ENCODE measurements at regions not wholly inside any gene's neighbourhood (a gene's known extent, or its start where the extent isn't known, plus 50 kb on each side); places are given as distances from the start of the nearest gene placed in this dataset.
"Not testable (repeated sequence)": the region's sequence is repeated elsewhere in the genome, so short reads cannot be mapped to it uniquely, and the experiment has no call there.

DNA sequence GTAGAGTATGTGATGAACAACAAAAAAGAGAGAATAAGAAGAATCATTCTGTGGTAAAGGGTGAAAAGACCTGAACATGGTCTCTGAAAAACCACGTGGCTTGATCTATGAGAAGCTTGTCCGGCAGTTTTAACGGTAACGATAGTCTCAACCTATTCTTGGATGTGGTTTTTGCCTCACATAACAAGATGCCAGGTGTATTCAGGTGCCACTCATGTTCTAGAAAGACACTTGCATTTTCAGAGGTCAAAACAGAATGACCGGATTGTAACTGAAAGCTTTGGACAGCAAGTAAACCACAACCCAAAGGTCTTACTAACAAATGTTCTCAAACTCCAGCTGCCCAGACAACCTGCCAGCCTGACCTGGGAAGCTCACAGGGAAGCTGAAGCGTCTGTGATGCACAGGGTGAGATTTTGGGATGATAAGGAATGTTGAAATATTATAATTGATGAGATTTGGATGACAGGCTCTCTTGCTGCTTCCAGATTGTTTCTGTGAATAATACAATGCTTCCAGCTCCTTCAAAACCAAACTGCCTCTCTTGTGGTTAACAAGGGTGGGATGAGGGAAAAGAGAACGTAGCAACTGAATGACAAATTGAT, 137.4 kb upstream of the GRB10 start:
- DNase-seq (ENCODE audit: low read depth): no peak

DNA sequence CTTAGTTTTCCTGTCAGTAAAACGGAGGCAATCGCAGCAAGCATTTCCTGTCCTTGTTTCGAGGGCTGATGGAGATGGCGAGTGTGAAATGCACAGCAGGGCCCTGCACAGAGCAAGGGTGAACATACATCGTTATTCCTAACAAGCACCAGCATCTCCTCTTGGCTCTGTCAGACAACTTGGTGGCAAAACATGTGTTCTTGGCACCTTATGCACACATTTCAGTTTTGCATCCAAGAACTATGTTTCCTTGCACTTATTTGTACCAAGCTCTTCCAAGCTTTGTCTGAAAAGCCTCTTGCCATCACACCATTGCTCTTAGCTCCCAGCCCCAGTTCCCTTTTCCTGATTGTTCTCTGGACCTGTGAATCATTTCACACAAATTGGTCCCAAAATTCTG, 132.9 kb upstream of the GRB10 start:
- DNase-seq (ENCODE audit: low read depth): no peak

DNA sequence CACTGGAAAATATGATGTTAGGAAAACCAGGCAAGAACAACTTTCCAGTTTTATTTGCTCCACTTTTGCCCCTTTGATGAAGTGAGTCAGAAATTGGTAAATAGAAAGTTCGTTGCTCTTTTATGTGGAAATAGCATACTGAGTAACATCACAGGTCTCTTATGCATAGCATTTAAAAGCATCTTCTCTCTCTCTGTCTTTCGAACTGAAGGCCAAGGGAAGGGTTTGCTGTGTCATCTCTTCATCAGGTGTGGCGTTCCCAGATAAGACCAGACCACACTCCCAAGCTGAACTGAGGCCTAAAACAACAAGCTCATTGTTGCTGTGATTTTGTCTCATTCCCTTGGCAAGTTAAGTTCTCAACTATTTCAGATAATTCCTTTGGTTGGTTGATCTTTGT, 131.8 kb upstream of the GRB10 start:
- no peak for DNase-seq (ENCODE audit: low read depth)

DNA sequence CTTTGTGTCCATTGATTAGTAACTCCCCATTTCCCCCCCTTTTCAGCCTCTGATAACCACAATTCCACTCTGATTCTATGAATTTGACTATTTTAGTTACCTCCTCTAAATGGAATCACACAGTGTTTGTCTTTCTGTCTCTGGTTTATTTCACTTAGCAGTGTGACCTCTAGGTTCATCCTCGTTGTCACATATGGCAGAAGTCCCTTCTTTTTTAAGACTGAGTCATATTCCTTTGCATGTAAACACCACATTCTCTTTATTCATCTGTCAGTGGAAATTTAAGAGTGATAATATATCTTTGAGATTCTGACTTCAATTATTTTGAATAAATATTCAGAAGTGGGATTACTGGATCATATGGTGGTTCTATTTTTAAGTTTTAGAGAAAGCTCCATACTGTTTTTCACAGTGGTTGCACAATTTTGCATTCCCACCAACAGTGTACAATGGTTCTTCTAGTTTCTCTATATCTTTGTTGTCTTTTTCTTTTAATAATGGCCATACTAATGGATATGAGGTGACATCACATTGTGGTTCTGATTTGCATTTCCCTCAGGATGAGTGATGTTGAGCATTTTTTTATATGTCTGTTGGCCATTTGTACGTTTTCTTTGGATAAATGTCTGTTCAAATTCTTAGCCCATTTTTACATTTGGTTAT, 126.1 kb upstream of the GRB10 start:
- DNase-seq (ENCODE audit: low read depth): no peak

DNA sequence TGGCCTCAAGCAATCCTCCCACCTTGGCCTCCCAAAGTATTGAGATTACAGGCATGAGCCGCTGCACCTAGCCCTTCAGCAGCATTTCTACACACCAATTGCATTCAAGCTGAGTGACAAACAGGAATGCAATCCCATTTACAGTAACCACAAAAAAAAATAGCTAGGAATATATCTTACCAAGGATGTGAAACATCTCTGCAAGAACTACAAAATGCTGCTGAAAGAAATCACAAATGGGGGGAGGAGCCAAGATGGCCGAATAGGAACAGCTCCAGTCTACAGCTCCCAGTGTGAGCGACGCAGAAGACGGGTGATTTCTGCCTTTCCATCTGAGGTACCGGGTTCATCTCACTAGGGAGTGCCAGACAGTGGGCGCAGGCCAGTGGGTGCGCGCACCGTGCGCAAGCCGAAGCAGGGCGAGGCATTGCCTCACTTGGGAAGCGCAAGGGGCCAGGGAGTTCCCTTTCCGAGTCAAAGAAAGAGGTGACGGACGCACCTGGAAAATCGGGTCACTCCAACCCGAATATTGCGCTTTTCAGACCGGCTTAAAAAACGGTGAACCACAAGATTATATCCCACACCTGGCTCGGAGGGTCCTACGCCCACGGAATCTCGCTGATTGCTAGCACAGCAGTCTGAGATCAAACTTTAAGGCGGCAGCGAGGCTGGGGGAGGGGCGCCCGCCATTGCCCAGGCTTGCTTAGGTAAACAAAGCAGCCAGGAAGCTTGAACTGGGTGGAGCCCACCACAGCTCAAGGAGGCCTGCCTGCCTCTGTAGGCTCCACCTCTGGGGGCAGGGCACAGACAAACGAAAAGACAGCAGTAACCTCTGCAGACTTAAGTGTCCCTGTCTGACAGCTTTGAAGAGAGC, 116.1 kb upstream of the GRB10 start:
- DNase-seq (ENCODE audit: low read depth): not testable (repeated sequence)

DNA sequence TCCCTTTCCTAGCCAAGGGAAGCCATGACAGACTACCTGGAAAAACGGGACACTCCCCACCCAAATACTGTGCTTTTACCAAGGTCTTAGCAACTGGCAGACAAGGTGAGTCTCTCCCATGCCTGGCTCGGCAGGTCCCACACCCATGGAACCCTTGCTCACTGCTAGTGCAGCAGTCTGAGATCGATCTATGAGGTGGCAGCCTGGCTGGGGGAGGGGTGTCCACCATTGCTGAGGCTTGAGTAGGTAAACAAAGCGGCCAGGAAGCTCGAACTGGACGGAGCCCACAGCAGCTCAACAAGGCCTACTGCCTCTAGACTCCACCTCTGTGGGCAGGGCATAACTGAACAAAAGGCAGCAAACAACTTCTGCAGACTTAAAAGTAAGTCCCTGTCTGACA, 104.4 kb upstream of the GRB10 start:
- not testable (repeated sequence) for DNase-seq (ENCODE audit: low read depth)

DNA sequence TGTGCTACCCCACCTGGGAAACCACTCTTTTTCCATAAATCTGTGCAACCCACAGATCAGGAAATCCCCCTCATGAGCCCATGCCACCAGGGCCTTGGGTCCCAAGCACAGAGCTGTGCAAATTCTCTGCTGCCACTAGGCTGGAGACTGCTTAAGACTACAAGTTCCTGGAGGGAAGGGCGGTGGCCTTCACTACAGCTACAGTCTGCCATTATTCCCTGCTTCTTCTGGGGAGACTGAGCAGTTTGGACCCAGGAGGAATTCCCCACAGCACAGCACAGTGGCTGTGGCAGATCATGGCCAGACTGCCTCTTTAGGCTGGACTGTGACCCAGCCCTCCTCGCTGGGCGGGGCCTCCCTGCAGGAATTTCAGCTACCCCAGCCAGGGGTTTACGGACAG, 89.7 kb upstream of the GRB10 start:
- no peak for DNase-seq (ENCODE audit: low read depth)

DNA sequence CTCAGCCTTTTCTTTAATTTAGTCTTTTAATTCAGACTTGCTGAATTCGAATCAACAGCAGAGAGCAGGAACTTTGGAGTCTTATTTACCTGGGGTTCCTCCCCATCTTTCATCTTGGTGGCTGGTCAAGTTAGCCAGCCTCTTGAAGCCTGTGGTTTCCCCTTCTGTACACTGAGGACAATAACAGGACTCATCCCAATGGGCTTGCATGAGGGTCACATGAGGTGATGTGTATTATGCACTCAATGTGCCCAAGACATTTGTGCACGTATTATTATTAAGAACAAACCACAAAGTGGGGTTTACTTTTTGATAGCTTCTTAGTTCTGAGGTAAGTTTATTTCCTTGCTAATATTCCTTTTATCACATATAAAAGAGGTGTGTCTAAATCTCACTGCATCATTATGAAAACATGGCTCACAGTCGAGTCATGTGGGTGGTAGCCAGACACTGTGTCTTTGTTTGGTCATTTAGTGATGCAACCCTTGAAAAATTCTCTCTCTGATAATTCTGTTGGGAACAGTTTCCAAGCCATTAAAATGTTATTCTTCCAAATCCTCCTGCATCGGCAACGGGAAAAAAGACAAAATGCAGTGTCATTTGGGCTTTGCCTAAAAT, 86.5 kb upstream of the GRB10 start:
- no peak for DNase-seq (ENCODE audit: low read depth)

DNA sequence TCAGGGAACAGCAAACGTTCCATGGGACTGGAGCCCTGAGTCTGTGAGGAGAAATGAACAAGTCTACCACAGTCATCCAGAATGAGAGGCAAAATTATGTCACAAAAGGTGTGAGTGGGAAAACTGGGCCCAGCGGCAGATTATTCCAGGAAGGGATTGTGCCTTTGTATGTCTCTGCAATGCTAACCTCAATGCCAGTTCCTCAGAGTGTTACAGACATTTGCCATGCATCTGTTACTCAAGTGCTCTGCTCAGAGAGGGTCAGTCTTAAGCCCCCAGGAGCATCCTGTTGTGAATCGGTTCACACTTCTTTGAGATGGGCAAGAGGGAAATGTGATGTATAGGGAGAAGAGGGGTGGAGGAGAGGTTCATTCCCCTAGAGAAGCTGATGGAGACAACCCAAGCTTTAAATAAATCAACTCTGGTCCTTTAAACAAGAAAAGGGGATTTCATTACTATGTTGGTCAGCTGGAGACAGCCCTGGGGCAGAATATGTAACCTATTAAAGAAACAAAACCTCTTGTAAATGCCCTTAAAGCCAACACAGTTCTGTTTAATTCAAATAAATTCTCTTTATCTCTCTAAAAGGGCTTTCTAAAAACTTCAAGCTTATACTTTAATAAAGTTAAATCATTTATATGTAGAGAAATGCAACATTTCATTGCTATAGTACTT, 85.9 kb upstream of the GRB10 start:
- no peak for DNase-seq (ENCODE audit: low read depth)

DNA sequence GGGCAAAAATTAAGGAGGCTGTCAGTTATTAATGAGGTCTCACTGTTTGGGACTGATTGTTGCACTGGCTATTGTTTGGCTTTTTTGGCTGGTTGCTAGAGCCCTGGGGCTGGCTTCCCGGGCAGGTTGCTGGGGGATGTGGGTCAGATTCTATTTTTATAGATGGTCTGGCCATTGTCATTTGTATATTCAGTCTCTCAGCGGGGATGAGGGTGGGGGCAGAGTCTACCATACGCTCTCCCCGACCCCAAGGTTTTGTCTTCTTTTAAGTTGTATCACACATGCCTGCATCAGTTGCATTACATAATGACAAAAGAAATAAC, 84.3 kb upstream of the GRB10 start:
- DNase-seq (ENCODE audit: low read depth): no peak

DNA sequence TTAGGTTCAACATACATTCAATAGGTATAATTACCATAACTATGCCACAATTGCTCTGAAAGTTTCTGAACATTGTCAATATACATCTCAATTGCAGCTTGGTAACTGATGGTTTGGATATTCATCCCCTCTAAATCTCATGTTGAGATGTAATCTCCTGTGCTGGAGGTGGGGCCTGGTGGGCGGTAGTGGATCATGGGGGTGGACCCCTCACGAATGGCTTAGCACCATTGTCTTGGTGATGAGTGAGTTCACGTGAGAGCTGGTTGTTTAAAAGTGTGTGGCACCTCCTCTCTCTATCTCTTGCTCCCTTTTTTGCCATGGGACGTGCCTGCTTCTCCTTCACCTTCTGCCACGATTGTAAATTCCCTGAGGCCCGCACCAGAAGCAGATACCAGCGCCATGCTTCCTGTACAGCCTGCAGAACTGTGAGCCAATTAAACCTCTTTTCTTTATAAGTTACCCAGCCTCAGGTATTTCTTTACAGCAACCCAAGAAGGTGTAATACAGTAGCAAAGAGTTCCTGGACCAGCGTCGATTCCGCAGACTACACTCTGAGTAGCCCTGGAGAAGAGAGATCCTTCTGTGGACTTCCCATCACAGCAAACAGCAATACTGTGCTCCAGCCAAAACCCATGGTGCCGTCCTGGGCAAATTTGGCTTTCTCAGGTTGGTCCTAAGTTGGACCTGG, 83.8 kb upstream of the GRB10 start:
- no peak for DNase-seq (ENCODE audit: low read depth)

DNA sequence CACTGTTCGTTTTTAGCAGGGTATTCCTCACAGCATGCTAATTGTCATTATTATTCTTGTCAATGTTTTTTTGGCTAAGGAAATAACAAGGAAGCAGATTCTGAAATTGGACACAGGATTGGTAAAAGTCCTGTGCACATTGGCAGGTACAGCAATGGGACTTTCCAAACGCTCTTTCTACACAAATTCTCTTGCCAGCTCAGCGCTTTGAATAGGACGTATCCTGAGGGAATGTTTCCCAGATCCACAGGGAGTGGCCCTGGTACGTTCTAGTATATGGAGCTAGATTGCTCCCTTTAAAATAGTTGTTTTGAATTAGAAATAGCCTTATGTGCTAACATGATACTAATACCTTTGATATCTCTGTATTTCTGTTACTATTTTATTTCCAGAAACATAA, 82.8 kb upstream of the GRB10 start:
- DNase-seq (ENCODE audit: low read depth): no peak

DNA sequence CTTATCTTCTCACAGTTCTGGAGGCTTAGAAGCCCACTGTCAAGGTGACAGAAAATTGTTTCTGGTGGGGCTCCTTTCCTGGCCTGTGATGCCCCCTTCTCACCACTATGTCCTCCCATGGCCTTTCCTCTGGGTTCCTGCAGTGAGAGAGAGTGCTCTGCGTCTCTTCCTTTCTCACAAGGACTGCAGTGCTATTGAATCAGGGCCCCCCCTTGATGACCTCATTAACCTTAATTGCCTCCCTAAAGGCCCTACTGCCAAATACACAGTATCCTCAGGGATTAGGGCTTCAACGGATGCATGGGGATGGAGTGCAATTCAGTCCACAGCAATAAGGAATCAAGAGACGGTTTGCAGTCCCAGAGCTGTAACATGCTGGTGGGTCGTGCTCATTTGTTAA, 82.0 kb upstream of the GRB10 start:
- no peak for DNase-seq (ENCODE audit: low read depth)

DNA sequence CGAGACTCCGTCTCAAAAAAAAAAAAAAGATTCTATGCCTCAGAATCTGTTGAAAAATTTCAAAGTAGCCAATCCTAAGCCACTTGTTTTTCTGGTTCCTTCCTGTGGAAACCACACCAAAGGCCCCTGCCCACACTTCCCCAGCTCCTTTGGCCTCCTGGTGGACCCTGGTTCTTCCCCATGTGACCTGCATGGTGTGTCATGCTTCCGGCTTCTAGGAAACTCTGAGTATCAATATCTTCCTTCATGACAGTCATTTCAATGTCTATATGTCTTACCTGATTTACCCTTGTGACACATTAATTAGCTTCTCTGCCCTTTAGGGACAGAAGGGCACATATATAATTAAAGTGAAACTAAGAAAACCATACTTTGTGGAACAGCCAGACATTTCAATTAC, 80.4 kb upstream of the GRB10 start:
- DNase-seq (ENCODE audit: low read depth): no peak

DNA sequence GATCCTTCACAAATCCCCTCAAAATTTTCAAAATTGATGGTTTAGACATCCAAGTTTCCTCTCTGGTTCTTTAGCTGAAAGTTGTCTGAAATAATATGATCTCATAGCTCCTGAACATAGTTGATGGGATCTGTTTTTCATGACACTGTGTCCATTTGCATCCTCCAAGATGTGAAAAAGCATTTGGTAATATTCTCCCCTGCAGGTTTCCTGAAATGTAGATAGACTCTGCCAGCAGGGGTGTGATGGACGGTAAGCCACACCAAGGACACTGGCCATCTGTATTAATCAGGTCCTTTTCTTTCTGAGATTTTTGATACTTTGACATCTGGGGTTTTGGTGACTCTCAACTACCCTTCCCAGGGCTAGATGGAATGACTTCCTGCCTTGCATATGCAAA, 79.6 kb upstream of the GRB10 start:
- no peak for DNase-seq (ENCODE audit: low read depth)

DNA sequence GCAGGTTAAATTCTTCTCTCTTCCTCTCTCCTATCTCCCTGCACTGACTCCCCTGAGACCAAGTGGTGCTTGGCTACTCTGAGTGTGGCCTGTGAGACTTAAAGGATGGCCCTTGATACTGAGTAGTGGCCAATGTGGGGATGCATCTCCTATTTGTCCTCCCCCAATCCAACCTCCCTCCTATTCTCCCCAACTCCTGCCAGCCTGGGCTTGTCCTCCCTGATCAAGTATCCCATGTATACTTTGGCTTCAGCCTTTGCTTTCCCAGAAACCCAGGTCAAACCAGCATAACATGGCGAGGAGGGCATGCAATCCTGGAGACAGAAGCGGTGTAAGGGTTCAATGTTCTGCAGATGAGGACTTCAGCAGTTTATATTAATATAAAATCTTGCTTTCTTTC, 77.9 kb upstream of the GRB10 start:
- no peak for DNase-seq (ENCODE audit: low read depth)

DNA sequence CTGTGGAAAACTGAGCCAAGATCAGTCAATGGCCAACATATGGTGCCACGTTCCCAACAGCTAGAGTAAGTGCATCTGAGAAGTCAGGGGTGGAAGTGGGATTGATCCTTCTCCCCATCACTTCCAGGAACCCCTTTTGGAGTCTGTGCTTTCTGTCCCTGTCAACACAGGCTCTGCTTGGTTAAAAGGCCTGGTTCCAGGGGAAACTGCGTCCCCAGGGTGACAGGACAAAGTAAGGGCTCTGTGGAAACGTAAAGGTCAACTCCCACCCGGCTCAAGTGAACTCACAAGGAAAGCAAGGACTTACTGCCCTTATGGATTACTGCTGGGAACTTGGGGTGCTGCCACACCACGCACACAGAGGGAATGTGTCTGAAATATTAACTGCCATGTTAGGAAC, 77.5 kb upstream of the GRB10 start:
- DNase-seq (ENCODE audit: low read depth): no peak

DNA sequence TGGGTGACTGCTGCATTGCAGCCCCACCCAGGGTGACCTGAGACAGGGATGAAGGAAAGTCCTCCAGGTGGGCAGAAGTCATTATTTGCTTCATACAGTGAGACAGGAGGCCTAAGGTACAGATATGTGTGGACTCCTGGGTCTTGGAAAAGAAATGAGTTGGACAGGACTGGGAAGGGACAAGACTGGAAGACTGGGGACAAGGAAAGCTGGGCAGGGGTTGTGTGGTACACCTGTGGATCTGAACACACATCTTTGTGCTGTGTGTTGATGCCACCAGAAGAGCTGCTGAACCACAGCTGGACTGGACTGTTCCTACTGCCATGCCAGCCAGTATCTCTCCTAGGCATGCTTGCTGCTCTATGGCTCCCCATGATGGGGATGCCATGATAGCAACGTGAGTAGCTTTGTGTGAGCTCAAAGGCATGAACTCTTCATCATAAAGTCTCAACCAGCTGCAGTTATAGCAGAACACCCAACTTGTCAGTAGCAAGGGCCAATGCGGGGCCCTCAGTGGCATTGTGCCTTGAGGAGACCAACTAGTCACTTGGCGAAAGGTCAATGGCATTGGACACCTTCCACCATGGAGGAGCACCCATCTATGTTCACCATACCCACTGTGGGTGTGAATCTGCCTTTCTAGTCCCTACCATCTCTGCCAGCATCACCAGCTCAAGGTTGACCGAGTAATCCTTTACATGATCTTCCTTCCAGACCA, 76.0 kb upstream of the GRB10 start:
- DNase-seq (ENCODE audit: low read depth): no peak

DNA sequence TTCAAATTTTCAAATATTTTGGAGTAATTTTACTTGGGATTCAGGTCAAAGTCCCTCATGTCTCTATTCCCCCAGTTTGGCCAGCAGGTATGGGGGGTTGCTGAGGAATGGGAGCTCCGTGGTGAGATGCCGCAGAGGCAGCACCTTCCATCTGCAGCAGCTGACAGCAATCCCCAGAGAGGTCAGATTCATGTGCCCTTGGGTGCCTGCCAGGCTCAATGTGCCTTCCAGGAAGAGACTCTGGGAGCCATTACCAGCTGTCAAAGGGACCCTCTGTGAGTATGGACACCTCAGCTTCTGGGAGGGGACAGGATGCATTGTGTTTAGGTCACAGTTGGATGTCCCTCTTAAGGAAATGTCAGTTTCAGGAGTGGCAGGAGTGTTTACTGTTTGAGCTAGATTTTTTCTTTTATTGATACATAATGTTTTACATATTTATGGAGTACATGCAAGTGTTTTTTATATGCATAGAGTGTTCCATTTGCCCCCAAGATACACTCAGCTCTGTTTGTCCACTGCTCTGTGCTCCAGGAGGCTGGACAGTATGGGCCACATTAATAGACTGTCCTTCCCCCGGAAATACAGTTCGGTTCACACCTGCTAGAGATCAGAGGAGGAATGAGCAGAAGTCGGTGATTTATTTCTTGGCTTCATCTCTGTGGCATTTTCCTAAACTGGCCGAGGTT, 75.3 kb upstream of the GRB10 start:
- DNase-seq (ENCODE audit: low read depth): no peak

DNA sequence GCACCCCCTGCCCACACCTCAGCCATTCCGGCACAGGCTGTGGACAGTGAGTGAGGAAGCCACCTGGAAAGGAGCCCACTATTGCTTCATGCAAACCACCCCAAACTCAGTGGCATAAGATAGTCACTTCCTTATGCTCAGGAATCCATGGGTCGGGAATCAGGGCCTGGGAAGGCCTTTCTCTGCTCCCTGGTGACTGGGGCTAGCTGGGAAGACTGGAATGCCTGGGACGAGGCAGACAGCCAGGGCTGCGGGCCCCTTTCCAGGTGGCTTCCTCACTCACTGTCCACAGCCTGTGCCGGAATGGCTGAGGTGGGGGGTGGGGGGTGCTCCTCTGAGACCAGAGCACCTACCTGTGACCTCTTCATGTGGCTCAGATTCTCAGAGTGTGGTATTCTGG, 74.1 kb upstream of the GRB10 start:
- no peak for DNase-seq (ENCODE audit: low read depth)

DNA sequence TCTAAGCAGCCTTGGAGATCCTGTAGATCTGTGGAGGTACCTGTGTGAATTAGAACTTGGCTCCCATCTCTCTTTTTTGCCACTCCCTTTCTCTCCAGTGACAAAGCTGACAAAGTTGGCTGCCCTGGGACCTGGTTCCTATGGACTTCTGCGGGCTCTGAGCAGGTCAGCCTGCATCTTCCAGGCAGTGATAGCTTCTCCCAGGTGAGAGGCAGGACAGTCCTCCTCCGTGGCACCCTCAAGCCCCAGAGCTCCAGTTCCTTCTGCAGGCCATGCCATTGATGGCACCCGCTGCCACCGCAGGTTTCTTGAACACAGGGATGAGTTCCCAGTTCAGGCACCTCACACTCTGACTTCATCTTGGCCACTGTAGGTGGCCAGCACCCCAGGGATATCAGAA, 73.5 kb upstream of the GRB10 start:
- DNase-seq (ENCODE audit: low read depth): no peak

Data from stimulated activated CD4-positive, alpha-beta T cell treated with anti-CD3 and anti-CD28 coated beads, Interleukin-2, amount 100 ng/mL, for 4 hours (primary cell).